ENCODE measurements at regions not wholly inside any gene's neighbourhood (a gene's known extent, or its start where the extent isn't known, plus 50 kb on each side); places are given as distances from the start of the nearest gene placed in this dataset.

DNA sequence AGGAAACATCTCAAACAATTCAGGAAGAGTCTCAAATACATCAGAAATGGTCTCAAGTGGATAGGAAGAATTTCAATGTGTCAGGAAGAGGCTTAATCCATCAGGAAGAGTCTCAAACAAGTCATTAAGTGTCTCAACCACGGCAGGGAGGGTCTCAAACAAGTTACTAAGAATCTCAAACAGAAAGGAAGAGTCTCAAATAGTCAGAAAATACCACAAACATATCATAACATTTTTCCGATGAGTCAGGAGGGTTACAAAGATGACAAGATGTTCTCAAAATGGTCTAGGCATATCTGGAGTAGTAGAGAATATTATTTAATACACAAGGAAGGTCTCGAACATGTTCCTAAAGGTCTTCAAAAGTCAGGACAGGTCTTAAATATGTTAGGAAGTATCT is 109.3 kb upstream of the USP9X start:
- WGBS, 2 experiments (ENCODE audit: extremely low coverage in 1 of 2, insufficient coverage in 1 of 2, insufficient read length in 1 of 2, insufficient replicate concordance in 2 of 2, low coverage in 1 of 2, low lambda C conversion rate in 2 of 2, missing lambda C conversion rate in 1 of 2) = 94% methylated on average over 3 of the region's 3 CpGs; no CpG with 5 or more reads in 1 of the 2 experiments
- Histone ChIP-seq H3K36me3 (ENCODE audit: control insufficient read depth in 2 of 4, insufficient read depth in 4 of 4, low read length in 3 of 4) (no peaks in the 10 kb centered on the region), H3K9ac (replicated peaks in 1 of 4; ENCODE audit: extremely low read depth in 1 of 4, low read depth in 3 of 4, low read length in 3 of 4) (no peak overlapping the region), H3K79me1 (ENCODE audit: low read depth, low read length) (no peaks in the 10 kb centered on the region), H4K5ac (ENCODE audit: insufficient read length, low read depth, low read length) (no peak overlapping the region), H4K20me1 (replicated peaks in 1 of 2; ENCODE audit: control insufficient read depth in 1 of 2, insufficient read depth in 2 of 2, low read length in 2 of 2) (no peaks in the 10 kb centered on the region), H3K9me3 (ENCODE audit: insufficient read depth in 2 of 2, low read depth in 1 of 2, low read length in 1 of 2) (peaks cover 0 to 3% of the 10 kb centered on the region in 2 experiments; a peak in 1 of 4 replicates), H3K18ac (ENCODE audit: extremely low read depth, low read length) (no peak overlapping the region), H2BK20ac (ENCODE audit: low read length) (no peak overlapping the region), H2AK5ac (ENCODE audit: low read depth, low read length) (no peak overlapping the region), H2AFZ (ENCODE audit: low read length) (no peak overlapping the region), H3K27ac (ENCODE audit: low read depth, low read length) (no peak overlapping the region), H3K23ac (ENCODE audit: insufficient read length) (no peak overlapping the region), H4K8ac (ENCODE audit: extremely low read depth, insufficient read depth, low read length) (no peak overlapping the region), H3K14ac (ENCODE audit: insufficient read length) (no peak overlapping the region), H3K23me2 (ENCODE audit: low read depth, low read length) (no peaks in the 10 kb centered on the region), H2BK120ac (replicated peaks; ENCODE audit: low read depth, low read length) (no peak overlapping the region), H3K27me3 (replicated peaks in 1 of 4; ENCODE audit: control insufficient read depth in 3 of 4, extremely low read depth in 1 of 4, insufficient read depth in 3 of 4, low read length in 3 of 4) (no peaks in the 10 kb centered on the region), H3K56ac (replicated peaks; ENCODE audit: insufficient read length, low read depth, low read length) (no peak overlapping the region), H3K4me3 (ENCODE audit: extremely low read depth in 1 of 4, insufficient read depth in 2 of 4, low read depth in 3 of 4, low read length in 4 of 4) (no peak overlapping the region), H3K4ac (replicated peaks; ENCODE audit: insufficient read length, low read depth, low read length) (no peak overlapping the region), H3K4me1 (replicated peaks in 1 of 4; ENCODE audit: control insufficient read depth in 3 of 4, insufficient read depth in 4 of 4, low read length in 3 of 4) (peaks cover 0 to 3% (median under 1%) of the 10 kb centered on the region in 4 experiments; a peak in 1 of 7 replicates), H3K79me2 (ENCODE audit: control insufficient read depth in 1 of 2, insufficient read depth in 2 of 2, low read length in 2 of 2) (no peaks in the 10 kb centered on the region), H2BK15ac (ENCODE audit: low read length) (no peak overlapping the region), H2BK5ac (ENCODE audit: low read depth, low read length) (no peak overlapping the region), H4K91ac (replicated peaks; ENCODE audit: insufficient read length, low read length) (no peak overlapping the region), H3K4me2 (ENCODE audit: insufficient read depth in 1 of 2, low read depth in 2 of 2, low read length in 2 of 2) (no peak overlapping the region), H2BK12ac (ENCODE audit: low read depth, low read length) (no peak overlapping the region)
- FAIRE-seq (no peak), DNase-seq (ENCODE audit: low read depth in 1 of 2, low spot score in 2 of 2) (no peak)
- CTCF ChIA-PET (ENCODE audit: partially characterized antibody) = no interaction called here
- POLR2A ChIA-PET (ENCODE audit: partially characterized antibody) = no interaction called here
- TF ChIP-seq TBP (IDR thresholded peaks at IDR 0.05; ENCODE audit: low read depth, low read length) (no peak), EZH2 (IDR thresholded peaks at IDR 0.05; ENCODE audit: low read depth, low read length, severe bottlenecking) (no peak), SIRT6 (IDR thresholded peaks at IDR 0.05; ENCODE audit: low read length) (no peak), JUN (IDR thresholded peaks at IDR 0.05; ENCODE audit: low read depth, low read length) (no peak)

All from H1 (cell line).